GM19240 (cell line): ENCODE measurements at regions not wholly inside any gene's neighbourhood (a gene's known extent, or its start where the extent isn't known, plus 50 kb on each side); places are given as distances from the start of the nearest gene placed in this dataset.
"Not testable (repeated sequence)": the region's sequence is repeated elsewhere in the genome, so short reads cannot be mapped to it uniquely, and the experiment has no call there.

ENCODE experiments used
- DNase-seq: peaks from one replicate; pipeline ENCODE4 v3.0.0; 2011; ENCODE audit warnings: low spot score; ENCODE audit not compliant: insufficient read length

- no peak for DNase-seq
Measured at GRCh38 chr13:64480672-64481071, 2749.5 kb downstream of the PCDH9 start.

- no peak for DNase-seq
Measured at GRCh38 chr13:64480211-64480610, 2749.9 kb downstream of the PCDH9 start.

DNA sequence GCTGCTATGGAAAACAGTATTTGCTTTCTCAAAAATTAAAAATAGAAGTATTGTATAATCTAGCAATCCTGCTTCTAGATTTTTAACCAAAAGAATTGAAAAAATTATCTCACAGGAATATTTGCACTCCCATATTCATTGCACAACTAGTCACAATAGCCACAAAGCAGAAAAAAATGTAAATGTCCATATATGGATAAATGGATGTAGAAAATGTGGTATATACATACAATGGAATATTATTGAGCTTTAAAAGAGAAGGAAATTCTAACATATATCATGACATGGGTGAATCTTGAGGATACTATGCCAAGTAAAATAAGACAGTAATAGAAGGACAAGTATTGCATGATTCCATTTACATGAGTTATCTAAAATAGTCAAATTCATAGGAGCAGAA lies 2753.0 kb downstream of the PCDH9 start:
- no peak for DNase-seq

DNA sequence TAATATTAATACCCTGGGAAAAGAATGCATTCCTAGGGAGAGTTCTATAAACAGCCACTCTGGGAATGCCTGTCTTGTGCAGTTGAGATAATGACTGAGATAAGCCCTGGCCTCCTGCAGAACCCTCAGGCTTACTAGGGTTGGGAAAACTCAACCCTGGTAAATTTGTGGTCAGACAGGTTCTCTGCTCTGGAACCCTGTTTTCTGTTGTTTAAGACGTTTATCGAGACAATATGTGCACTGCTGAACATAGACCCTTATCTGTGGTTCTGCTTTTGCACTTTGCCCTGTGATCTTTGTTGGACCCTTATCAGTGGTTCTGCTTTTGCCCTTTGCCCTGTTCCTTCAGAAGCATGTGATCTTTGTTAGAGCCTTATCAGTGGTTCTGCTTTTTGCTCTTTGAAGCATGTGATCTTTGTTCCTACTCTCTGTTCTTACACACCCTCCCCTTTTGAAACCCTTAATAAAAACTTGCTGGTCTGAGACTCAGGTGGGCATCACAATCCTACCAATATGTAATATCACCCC lies 2754.0 kb downstream of the PCDH9 start:
- not testable (repeated sequence) for DNase-seq

DNA sequence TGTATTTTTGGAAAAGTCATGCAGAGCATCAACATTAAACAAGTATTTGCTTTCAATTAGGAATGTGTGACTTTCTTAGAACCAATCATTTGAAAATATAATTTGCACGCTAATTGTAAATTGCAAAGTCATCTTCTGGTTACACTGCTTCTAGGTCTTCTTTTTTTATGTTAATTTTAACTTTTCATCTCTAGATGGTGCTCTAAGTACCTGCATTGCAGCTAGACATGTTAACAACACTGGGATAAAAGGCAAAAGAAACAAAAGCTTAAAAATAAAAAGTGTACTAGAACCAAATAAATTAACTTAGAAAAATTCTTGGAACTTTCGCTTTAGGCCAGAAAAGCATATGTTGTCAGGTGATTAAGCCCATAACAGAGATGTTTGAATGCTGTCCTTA lies 2758.2 kb downstream of the PCDH9 start:
- DNase-seq = no peak

GRCh38 chr13:64470751-64471150 lies 2759.4 kb downstream of the PCDH9 start:
- DNase-seq = no peak

- DNase-seq = no peak
Measured at GRCh38 chr13:64459778-64460177, 2770.4 kb downstream of the PCDH9 start.

DNA sequence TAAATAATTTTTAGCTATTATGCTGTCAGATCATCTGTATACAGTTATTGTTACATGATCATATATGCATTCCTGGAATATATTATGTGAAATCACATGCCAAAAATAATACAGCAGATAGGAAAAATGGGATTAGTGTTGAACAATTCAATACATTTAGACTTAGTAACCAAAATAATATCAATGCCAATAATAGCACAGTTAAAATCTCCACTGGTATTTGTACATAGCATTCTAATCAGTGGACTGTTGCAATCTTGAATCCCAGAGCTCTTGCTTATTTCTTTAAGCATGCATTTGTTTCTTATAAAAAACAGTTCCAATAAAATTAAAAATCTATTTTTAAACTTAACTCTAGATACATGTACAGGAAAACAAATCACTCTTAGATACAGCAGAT lies 2772.2 kb downstream of the PCDH9 start:
- no peak for DNase-seq

GRCh38 chr13:64455124-64455523 lies 2775.0 kb downstream of the PCDH9 start:
- no peak for DNase-seq

DNA sequence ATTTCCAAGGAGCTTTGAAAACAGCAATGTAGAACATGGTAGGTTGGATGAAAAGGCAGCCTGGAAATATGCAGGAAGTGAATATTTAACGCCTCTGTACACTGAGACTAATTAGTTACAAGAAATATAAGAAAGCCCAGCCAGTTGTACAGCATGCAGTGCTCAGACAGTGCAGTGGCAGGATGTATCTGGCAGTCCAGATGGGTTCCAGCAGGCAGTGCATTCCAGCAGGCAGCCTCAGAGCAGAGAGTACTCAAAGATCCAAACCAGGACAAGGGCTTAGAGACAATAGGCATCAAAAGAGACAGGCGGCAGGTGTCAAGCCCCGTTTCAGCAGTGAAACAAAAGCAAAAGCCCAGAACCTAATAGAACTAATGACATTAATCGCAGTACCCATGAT lies 2776.3 kb downstream of the PCDH9 start:
- DNase-seq = no peak

DNA sequence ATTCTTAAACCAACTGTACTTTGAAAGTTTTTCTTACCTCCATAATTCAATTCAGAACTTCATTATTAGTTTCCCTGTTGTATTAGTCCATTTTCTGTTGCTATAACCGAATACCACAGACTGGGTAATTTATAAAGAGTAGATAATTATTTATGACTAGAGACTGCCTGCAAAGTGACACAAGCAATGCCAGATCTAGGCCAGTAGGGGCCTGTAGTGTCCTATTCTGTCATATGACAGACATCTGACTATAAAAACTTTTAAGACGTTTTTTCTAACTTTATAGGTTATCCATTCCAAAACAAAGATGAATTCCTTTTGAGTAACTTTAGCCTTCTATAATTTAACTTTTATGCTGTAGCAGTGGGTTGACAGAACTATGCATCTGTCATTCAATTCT lies 2783.8 kb downstream of the PCDH9 start:
- DNase-seq = no peak

DNA sequence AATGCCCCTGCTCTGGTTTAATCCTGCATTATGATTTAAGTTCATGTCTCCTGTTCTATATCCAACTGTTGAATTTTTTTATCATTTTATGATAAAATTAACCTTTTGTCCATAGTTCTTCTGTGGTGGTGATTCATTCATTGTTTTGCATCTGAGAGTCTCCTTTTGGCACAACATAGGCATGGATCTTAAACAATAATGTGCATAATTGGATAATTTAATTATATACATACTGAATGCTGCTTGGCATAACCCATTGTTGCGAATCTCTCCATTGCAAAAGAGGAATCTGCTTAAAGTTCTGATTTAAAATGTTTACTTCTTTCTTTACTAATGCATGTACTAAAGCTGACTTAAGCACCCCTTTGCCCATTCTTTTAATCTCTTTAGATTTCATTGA lies 2788.4 kb downstream of the PCDH9 start:
- no peak for DNase-seq

- DNase-seq = no peak
Measured at GRCh38 chr13:64438084-64438483, 2792.1 kb downstream of the PCDH9 start.

GRCh38 chr13:64429691-64430090 lies 2800.4 kb downstream of the PCDH9 start:
- DNase-seq = no peak

- no peak for DNase-seq
Measured at GRCh38 chr13:64428196-64428595, 2801.9 kb downstream of the PCDH9 start.

GRCh38 chr13:64423467-64423866 lies 2806.7 kb downstream of the PCDH9 start:
- DNase-seq = no peak

DNA sequence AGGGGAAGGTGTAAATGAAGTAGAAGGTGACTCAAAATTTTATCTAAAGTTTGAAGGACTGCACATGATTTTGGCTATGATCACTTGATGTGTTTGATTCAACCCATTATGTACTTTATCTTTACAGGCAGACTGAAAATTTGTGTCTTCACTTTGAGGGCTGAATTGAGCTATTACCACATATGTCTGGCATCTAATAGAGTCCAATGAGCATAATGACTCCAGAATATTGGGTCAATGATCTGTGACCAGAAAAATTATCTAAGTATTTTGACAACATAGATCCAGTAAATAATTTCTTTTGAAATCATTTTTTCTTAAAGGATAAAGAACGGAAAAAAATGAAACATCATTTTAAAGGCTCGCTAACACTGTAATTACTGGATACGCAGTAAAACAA lies 2810.0 kb downstream of the PCDH9 start:
- DNase-seq = no peak

GRCh38 chr13:64417581-64417980 lies 2812.6 kb downstream of the PCDH9 start:
- DNase-seq = no peak

GRCh38 chr13:64414381-64414780 lies 2815.8 kb downstream of the PCDH9 start:
- no peak for DNase-seq

DNA sequence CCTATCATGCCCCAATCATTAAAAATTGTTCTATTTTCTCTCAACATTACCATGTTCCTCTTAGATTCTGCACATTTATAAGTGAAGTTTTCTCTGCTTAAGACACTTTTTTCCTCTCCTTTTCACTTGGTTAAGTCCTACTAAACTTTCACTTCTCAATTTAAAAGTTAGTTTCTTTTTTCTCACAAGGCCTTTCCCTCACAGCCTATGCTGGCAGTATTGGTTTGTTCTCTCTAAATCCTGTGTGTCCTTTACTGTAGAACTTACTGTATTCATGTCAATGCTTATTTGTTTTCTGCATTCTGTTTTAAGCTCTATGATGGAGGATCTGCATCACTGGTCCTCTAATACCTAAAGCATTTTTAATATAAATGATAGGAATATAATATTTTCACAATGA lies 2816.6 kb downstream of the PCDH9 start:
- no peak for DNase-seq

GRCh38 chr13:64410276-64411053 lies 2819.7 kb downstream of the PCDH9 start:
- DNase-seq = no peak

DNA sequence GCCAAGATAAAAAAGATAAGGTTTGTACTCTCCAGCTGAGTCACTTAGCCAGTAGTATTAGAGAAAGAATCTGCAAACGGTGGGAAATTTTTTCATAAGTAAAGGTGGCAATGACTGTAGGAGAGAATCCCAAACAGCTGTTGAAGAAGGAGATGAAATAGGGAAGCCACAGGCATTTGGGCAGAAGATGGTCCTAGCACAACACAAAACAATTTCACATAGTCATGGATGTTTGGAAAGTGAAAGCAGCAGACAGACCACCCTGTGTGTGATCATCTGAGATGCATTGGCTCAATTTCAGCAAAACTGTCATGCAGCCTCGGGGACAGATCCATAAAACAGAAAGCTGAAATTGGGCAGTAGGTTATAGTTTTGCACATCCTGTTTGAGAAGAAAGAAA lies 2832.4 kb downstream of the PCDH9 start:
- DNase-seq = no peak

DNA sequence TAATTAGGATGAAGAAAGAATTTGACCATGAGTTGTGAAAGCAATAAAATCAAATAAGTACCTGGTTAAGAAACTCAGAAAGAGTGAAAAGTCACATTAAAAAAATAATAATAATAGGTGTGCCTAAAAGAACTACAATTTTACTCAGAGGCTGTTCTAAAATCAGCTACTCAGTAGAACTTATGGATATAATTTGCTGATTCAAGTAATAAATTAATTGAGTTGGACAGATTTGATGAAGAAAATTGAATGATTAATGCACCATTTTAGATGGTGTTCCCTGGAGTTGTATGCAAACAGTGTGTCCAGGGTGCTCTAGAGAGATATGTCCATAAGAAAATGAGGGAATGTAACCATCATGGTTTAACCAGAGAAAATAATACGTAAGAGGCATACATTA lies 2852.5 kb downstream of the PCDH9 start:
- no peak for DNase-seq
